ENCODE measurements at regions not wholly inside any gene's neighbourhood (a gene's known extent, or its start where the extent isn't known, plus 50 kb on each side); places are given as distances from the start of the nearest gene placed in this dataset.

DNA sequence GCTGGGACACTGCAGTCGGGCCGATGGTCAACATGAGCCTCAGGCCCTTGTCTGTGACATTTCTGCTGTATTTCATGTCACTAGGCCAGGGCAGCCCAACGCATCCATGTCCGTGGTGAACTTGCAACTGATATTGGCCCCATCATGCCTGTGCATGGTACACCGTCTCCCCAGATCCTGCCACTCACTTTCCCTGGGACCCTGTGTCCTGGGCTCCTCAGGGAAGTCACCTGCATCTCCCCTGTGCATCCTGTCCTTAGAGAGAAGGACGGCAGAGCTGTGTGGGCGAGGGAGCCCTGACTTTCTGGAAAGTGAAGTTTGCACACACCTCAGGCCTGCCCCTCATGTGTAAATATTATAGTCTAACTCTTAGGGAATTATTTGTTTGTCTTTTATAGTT, 123.3 kb downstream of the ACKR3 start:
- DNase-seq: no peak

DNA sequence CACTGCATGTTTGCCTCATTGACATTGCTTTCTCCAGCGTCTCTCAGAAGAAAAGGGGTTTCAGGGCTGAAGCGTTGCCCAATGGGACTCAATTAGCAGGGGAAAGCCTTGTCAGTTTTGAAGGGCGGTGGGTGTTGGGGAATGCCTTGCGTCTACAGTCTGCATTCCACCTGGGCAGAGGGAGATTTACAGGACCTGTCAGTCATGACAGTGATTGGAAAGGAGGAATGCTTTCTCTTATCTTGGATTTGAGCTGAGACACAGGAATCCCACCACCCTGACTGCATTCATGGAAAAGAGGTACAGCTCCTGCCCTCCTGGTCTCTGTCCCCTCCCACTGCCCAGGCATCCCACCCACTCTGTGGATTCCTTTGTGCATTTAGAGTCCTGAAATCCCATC, 123.9 kb downstream of the ACKR3 start:
- no peak for DNase-seq

DNA sequence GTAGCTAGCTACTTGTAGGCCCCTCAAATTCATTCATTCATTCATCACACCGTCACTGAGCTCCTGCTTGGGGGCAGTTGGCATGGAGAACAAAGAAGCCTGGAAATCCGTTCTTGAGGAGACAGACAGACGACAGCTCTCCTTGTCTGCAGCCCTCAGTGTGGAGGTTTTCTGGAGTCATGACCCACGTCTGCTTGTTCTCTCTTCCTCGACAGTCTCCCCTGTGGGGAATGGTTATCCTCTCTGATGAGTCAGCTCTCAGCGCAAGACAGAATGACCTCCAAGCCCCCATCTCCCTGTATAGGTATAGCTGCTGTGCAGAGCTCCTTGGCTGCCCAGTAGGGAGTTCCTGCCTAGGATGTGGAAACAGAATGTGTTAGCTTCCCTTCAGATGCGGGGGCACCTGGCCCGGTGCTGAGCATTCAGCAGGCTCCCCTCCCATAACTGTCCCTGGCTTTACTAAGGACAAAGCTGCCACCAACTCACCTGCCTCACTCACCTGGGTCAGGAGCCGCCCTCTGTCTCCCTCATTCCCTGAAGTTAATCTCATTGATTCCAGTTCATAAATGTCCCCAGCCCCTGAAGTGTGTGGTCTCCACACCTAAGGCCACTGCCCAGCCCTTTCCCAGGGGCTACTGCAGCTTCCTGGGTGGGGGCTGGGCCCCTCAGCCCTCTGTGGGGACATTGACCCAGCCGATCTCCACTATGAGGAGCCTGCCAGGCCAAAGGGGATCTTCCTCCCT, 124.7 kb downstream of the ACKR3 start:
- DNase-seq: no peak

DNA sequence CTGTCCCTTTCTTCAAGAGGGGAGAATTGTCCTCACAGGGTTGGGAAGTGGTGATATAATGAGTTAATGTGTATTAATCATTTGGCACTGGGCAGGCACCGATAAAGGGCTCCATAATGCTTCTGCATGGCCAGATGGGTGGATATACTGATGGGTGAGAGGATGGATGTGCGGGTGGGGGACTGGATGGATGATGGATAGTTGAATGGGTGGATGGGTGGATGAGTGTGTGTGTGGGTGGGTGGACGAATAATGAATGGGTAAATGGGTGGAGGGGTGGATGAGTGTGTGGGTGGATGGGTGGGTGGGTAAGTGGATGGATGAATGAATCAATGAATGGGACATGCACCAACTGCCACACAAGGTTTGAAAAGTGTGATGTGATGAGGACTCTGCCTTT, 127.2 kb downstream of the ACKR3 start:
- DNase-seq: no peak

DNA sequence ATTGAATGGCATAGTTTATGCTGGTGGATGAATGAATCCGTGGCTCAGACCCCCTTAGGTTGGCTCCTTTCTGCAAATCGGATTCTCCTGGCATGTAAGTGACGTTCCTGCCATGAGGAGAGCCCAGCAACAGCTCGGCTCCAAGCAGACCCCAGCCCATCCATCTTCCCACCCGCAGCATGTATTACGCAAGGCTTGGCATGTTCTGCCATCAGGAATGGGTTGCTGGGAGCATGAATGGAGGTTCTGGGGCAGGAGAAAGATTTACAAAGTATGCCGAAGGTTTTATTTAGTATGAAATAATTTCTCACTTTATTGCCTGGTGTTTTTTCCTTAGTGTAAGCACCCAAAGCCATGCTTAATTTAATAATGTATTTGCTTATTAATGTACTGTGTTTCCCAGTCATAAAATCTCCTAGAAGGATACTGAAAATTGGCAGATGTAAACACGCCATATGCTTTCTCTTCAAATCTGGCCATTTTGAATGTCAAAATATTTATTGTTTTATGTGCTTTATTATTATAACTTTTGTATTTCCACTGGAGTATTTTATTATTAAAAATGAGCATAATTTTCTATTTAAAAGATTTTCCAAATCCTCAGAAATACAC, 128.5 kb downstream of the ACKR3 start:
- DNase-seq: no peak

DNA sequence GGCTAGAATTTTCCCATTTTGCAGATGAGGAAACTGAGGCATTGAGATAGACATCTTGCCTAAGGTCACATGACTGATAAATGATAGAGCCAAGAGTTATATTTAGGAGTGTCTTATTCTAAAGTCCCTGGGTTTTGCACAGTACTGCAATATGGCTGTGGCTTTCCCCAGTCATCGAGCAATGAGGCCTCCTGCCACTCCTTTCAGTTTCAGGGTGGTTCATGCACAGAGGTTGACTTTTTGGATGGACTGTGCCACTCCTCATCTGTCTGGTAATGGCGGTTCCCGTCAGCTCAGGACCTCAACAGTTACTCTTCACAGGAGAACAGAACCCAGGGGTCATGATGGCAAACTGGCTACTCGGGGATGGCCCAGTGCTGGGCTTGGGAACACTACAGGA, 131.1 kb downstream of the ACKR3 start:
- DNase-seq: no peak

DNA sequence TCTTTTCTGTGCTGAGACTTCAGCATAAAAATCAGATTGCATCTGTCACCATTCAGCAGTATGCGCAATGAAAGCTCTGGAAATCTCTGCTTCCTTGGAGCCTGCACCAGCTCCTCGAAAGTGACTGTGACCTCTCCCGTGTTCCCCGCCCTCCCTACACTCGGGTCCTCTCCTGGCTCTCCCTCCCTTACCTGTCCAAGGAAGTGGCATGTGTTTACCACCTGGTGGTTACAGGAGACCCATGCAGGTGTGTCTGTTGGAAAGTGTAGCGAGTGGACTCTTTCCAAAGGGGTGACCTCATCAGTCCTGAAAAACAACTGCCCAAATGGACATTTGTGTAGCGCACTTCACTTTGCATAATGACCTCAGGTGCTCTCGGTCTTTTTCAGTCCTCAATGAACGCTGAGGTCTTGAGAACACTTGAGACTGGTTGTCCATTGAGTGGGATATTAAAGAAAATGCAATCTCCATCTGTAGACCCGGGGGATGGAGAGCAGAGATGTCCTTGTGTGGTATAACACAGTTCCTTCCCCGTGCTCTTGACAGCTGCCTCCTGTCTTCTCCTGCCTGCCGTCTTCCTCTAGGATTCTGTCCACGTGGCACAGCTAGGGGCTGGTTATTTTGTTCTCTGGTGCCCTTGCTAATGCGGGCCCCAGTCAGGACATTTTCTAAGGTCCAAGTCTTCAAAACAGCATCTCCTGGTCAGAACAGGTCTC, 133.2 kb downstream of the ACKR3 start:
- no peak for DNase-seq

DNA sequence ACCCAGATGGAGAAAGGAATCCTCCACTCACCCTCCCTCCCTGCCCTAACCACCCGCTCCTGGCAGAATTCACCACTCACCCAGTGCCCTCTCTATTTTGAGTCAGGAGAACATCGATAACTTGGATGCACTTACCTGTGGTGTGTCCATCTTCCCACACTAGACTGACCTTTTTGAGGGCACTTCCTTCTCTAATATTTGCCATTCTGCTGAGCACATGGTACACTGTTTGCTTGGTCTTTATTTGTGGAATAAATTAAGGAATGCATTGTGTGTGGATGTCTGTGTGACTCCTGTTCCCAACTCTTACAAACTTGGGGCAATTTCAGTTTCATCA, 133.7 kb downstream of the ACKR3 start:
- DNase-seq: no peak

DNA sequence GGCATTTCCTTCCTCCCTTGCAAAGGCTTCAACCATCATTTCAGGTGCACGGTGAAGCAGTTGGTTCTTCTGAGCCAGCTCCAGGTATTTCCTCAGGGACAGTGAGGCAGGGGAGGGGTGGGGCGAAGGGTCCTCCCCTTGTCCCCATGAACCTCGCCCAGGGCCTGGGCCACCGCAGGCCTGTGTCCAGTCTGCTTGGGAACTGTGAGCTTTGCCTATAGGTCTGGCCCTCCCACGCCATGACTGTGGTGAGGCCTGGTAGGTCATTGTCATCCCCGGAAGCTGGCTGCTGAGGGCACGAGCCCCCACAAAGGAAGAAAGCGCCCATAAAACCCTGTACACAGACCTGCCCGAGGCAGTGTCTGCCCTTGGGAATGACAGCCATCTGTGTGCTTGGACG, 134.3 kb downstream of the ACKR3 start:
- DNase-seq: no peak

DNA sequence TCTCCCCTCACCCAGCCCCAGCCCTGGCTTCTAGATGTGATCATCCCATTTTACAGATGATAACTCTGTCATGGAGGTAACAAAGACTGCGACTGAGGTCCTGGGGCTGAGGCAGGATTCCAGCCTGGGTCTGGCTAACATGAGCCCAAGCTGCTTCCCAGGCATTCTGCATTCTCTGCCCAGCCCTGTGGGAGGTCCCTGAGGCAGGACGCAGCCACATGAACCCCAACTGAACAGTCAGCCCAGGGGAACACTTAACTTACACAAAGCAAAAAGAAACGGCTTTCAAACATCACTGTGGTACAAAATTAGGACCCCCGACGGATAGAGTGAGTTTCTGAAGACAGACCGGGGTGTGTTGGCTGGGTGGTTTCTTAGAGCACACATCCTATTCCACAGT, 135.3 kb downstream of the ACKR3 start:
- DNase-seq: no peak

DNA sequence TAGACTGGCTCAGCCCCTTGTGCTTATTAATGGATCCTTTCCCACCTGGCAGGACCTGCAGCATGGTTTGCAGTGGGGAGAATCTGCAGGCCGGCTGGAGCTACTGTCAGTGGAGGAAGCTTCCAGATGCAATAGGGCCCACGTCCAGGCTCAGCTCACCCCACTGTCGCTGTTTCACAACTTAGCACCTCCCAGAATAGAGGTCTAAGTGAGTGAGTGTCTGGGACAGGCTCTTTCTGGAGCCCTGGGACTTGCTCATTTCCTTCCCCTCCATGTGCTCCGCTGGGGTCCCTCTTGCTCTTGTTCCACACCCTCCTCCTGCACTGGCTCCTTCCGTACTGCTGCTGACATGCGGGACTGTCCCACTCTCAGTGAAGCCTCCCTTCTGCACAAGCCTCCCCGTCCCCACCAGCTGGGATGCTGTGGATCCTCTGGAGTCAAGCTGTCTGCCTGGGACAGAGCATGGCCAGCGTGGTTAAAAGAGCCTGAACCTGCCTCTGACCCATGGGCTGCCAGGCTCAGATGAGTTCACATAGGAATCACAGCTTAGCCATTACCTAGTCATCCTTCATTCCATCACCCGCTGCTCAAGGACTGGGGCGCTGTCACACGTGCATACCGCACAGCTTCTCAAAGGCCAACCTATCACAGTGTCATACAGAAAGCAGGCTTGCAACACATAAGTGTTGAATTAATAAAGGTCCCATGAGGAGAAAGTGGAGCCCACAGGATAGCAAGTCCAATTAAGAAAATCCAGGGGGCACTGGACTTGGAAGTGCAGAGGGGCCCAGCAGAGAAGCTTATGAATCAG, 135.9 kb downstream of the ACKR3 start:
- DNase-seq: no peak

DNA sequence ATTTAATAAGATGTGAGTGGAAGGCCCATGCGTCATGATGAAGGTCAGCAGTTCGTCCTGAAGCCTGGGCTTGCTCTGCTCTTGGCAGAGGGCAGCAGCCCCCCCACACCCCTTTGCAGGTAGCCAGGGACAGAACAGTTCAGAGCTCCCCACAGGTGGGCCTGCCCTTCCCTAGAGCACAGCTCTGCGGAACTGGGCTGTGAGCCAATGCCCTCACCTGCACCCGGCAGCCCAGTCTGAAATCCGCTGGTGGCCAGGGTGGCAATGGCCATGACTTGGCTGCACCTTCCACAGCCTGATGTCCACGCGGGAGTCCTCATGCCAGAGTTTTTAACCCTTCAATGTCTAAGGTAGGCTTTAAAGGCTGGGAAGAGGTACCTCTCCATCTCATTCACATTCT, 136.7 kb downstream of the ACKR3 start:
- no peak for DNase-seq

DNA sequence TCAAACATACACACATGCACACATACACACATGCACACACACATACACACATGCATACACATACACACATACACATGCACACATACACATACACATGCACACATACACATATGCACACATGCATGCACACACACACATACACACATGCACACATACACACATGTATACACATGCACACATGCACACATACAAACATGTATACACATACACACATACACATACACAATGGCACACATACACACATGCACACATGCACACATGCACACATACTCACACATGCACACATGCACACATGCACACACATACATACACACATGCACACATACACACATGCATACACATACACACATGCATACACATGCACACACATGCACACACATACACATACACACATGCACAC, 137.2 kb downstream of the ACKR3 start:
- DNase-seq: no peak

DNA sequence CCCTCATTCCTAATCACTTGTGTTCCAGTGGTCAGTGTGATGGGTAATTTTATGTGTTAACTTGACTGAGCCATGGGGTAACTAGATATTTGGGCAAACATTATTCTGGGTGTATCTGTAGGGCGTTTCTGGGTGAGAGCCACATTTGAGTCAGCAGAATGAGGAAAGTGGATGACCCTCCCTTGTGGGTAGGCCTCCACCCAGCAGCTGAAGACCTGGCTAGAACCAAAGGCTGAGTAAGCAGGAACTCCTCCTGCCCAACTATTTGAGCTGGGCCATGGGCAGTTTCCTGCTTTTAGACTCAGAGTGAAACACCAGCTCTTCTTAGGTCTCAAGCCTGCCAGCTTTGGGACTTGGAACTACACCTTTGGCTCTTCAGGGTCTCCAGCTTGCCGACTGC, 141.8 kb downstream of the ACKR3 start:
- DNase-seq: peak; percentile 45

DNA sequence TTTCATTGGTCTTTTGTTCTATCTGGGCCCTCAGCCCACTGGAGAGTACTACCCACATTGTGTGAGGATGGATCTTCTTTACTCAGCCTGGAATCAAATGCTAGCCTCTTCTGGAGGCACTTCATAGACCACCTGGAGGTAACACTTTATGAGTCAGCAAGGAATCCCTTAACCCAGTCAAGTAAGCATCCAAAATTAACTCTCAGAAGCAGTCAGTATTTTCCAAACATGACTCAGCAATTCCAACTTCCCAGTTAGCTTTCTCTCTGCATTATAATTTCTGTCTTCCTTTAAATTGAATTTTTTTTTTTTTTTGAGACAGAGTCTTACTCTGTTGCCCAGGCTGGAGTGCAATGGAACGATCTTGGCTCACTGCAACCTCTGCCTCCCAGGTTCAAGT, 142.7 kb downstream of the ACKR3 start:
- no peak for DNase-seq

DNA sequence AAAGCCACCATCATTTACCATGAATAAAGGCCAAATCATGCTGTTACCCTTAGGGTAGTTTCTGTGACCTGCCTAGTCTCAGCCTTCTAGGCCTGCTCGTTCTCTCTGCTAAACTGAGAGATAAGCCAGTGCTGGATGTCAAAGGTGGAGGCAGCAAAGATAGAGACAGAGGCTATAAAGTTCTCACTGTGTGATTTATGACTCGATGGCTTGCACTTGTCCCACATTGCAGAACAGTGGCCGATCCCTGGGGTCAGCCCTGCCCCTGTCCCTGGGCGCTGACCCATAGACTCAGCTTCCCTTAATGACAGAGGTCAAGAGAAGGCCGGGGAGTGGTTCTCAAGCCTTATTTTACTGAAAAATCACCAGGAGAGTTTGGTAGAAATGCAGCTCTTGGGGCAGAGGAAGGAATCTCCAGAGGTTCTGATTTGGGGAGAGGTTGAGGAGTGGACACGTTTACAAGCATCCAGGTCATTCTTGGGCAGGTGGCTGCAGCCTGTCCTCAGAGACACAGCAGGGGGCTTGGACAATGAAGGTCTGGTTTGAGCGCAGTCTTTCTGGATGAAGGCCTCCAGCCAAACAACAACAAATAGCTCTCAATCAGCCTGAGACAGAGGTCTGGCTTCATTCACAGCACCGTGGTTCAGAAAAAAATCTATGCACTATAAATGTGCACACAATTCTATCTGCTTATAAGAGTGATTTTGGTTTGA, 143.5 kb downstream of the ACKR3 start:
- DNase-seq: no peak

DNA sequence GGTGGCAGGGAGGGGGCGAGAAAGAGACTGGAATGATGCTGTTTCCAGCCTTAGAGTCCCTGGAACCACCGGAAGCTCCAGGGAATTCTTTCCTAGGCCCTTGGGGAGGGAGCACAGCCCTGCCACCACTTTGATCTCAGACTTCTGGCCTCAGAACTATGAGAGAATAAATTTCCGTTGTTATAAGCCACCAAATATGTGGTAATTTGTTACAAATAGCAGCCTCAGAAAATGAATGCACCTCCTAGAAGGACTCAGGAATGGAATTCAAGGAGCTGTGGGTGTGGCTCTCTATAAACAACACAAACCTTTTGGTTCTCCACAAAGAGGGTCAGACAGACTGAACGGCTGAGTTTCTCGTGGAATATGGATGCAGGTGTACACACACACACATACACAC, 144.5 kb downstream of the ACKR3 start:
- no peak for DNase-seq

DNA sequence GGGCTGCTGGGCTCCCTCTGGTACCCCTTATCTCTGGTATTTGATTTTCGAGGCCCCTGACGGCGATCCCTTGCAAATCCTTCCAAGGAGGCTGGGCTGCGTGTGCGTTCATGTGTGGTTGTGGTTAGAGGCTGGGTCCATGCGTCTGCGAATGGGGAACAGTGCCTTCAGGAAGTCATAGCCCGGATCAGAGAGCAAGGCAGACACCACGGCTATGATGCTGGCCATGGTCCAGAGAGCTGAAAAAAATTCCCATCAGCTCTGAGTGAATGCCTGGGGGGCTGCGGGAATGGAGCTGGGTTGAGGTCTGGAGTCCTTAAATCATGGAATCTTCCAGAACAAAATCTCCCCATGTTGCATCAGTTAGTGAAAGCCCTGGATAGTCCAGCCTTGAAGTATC, 145.5 kb downstream of the ACKR3 start:
- no peak for DNase-seq

DNA sequence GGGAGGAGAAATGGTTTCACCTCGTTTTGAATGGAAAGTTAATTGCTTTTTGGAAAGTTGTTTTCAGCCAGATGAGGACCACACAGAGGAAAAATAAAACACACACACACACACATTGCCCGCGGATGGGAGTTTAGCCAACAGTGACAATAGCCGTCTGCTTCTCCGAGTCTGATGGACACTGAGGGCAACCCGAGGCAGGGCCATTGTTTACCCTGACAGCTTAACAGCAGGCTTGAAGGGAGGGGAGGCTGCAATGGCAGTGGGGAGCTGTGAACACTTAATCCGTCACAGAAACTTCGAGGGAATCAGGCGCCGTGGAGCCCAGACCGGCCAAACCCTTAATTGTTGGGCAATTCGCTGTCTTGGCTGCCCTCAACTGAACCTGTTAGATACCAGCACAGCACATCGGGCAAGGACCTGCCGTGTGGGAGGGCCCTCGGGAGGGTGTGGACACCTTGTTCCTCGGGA, 145.9 kb downstream of the ACKR3 start:
- no peak for DNase-seq

DNA sequence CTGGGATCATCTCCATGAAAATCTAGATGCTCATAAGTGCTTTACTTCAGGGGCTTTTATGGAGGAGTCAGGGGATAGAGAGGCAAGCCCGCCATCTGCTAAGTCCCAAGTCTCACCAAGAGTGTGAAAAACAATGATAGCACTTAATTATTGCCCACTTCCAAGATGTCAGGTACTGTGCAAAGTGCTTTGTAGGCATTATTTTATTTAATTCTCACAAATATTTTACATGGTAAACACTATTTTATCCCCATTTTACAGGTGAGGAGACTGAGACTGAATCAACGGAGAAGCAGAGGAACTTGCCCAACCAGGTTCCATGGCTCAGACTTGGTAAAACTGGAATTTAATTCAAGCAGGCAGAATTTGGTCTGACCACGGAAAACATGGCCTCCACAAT, 147.5 kb downstream of the ACKR3 start:
- DNase-seq: no peak

DNA sequence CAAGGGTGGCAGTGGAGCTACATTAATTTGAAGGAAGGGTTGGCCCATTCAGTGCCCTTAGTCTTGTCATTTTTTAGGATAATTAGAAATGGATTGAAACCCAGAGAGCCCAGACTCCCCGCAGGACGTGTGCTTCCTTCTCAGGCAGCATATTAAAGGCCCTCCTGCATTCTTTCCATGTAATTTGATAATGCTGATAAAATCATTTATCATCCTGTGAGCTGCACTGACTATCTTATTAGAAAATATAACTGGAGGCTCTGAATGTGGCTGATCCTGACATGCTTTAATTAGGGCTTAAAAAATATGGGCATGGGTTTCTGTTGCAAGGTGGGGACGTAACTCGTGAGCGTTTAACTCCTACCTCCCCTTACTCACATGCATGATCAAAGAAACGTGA, 148.1 kb downstream of the ACKR3 start:
- DNase-seq: no peak

DNA sequence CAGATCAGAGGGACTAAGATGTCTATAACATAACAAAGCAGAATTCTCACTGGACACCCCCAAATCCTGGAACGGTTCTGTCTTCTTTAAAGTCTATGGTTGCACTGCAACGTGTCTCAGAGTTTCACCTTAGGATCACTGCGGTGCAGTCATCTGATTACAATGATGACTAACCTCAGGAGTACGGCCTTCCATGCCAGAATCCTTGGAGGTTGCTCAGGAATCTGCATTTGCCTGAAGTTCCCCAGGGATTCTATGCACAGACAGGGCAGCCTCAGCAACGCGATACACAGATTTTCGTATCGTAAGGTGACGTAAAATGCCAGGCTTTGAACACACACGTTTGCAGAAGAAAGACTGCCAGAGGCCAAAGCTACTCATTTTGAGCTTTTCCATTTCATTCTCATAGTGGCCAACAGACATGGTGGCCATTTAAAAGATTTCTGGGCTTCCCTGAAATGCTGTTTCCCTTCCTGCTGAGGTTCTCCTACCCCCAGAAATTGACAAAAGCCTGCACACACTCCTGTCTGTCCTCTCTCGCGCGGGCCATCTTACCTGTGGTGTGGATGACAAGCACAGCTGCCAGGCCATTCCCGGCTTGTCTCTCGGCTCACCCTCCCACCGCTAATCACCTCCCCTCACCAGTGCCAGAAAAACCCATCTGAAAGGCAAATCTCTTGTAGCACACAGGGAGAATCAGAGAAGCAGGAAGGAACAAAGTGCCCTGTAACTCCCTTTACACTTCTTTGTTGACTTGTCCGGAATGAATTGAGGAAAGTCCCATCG, 148.8 kb downstream of the ACKR3 start:
- DNase-seq: no peak

Measured in femur (tissue), 1 donor.